DMS53 treated with DMSO at 0.1 percent for 48 hours (cell line): ENCODE measurements at regions not wholly inside any gene's neighbourhood (a gene's known extent, or its start where the extent isn't known, plus 50 kb on each side); places are given as distances from the start of the nearest gene placed in this dataset.
"Not testable (repeated sequence)": the region's sequence is repeated elsewhere in the genome, so short reads cannot be mapped to it uniquely, and the experiment has no call there.

Experiments used
- DNase-seq: peaks from one replicate; lab custom pipeline; 2025; ENCODE audit not compliant: unreplicated experiment; lab: John Stamatoyannopoulos, UW

GRCh38 chr14:105675433-105675832 lies 149.1 kb downstream of the TMEM121 start:
- DNase-seq: not testable (repeated sequence)

- not testable (repeated sequence) for DNase-seq
Observed at GRCh38 chr14:105675905-105676670, 149.7 kb downstream of the TMEM121 start.

GRCh38 chr14:105678057-105678456 lies 151.7 kb downstream of the TMEM121 start:
- DNase-seq: not testable (repeated sequence)

- DNase-seq: not testable (repeated sequence)
Observed at GRCh38 chr14:105678996-105679958, 152.9 kb downstream of the TMEM121 start.

- not testable (repeated sequence) for DNase-seq
Observed at GRCh38 chr14:105679959-105680735, 153.8 kb downstream of the TMEM121 start.

GRCh38 chr14:105680736-105681098 lies 154.3 kb downstream of the TMEM121 start:
- DNase-seq: not testable (repeated sequence)

GRCh38 chr14:105681606-105682185 lies 155.3 kb downstream of the TMEM121 start:
- DNase-seq: not testable (repeated sequence)

- DNase-seq: not testable (repeated sequence)
Observed at GRCh38 chr14:105682442-105682841, 156.1 kb downstream of the TMEM121 start.

GRCh38 chr14:105682956-105683570 lies 156.7 kb downstream of the TMEM121 start:
- no peak for DNase-seq

GRCh38 chr14:105684056-105684455 lies 157.7 kb downstream of the TMEM121 start:
- DNase-seq: not testable (repeated sequence)

- DNase-seq: not testable (repeated sequence)
Observed at GRCh38 chr14:105684597-105684996, 158.2 kb downstream of the TMEM121 start.

GRCh38 chr14:105685003-105685402 lies 158.6 kb downstream of the TMEM121 start:
- DNase-seq: no peak

GRCh38 chr14:105685605-105686004 lies 159.2 kb downstream of the TMEM121 start:
- not testable (repeated sequence) for DNase-seq

GRCh38 chr14:105686050-105686449 lies 159.7 kb downstream of the TMEM121 start:
- not testable (repeated sequence) for DNase-seq

- not testable (repeated sequence) for DNase-seq
Observed at GRCh38 chr14:105686462-105687170, 160.2 kb downstream of the TMEM121 start.

GRCh38 chr14:105687171-105688022 lies 161.0 kb downstream of the TMEM121 start:
- DNase-seq: not testable (repeated sequence)

- not testable (repeated sequence) for DNase-seq
Observed at GRCh38 chr14:105688023-105688351, 161.6 kb downstream of the TMEM121 start.

- not testable (repeated sequence) for DNase-seq
Observed at GRCh38 chr14:105688664-105689221, 162.4 kb downstream of the TMEM121 start.
